ENCODE measurements at regions not wholly inside any gene's neighbourhood (a gene's known extent, or its start where the extent isn't known, plus 50 kb on each side); places are given as distances from the start of the nearest gene placed in this dataset.

GRCh38 chr21:17050156-17050555 is 462.7 kb upstream of the CXADR start:
- POLR2A ChIA-PET, result no interaction called here
- H3K27me3 Mint-ChIP-seq, result no peaks in the 10 kb centered on the region
- DNase-seq, result no peak
- no peaks in the 10 kb centered on the region for H3K4me1 Mint-ChIP-seq
- no peak overlapping the region for H3K27ac Mint-ChIP-seq
- CTCF ChIA-PET, result no interaction called here
- H3K36me3 Mint-ChIP-seq (ENCODE audit: low read depth), result no peaks in the 10 kb centered on the region
- H3K9me3 Mint-ChIP-seq, result peaks cover 13% of the 10 kb centered on the region
- no peak overlapping the region for H3K4me3 Mint-ChIP-seq

GRCh38 chr21:17050646-17051045 is 462.2 kb upstream of the CXADR start:
- POLR2A ChIA-PET, result no interaction called here
- Mint-ChIP-seq H3K4me3 (no peak overlapping the region), H3K36me3 (ENCODE audit: low read depth) (no peaks in the 10 kb centered on the region)

GRCh38 chr21:17051054-17051453 is 461.8 kb upstream of the CXADR start:
- POLR2A ChIA-PET, result no interaction called here
- no peak overlapping the region for H3K4me3 Mint-ChIP-seq
- H3K9me3 Mint-ChIP-seq, result peaks cover 15% of the 10 kb centered on the region
- DNase-seq, result no peak
- no peaks in the 10 kb centered on the region for H3K36me3 Mint-ChIP-seq (ENCODE audit: low read depth)
- H3K27ac Mint-ChIP-seq, result no peak overlapping the region
- H3K4me1 Mint-ChIP-seq, result no peaks in the 10 kb centered on the region
- H3K27me3 Mint-ChIP-seq, result no peaks in the 10 kb centered on the region
- CTCF ChIA-PET, result no interaction called here

More at GRCh38 chr21:17050646-17051045, 462.2 kb upstream of the CXADR start:
- Mint-ChIP-seq H3K4me1 (no peaks in the 10 kb centered on the region), H3K27ac (no peak overlapping the region), H3K9me3 (peaks cover 15% of the 10 kb centered on the region), H3K27me3 (no peaks in the 10 kb centered on the region)
- CTCF ChIA-PET, result no interaction called here
- DNase-seq, result no peak

- no peak overlapping the region for H3K4me3 Mint-ChIP-seq
Measured at GRCh38 chr21:17053321-17053720, 459.5 kb upstream of the CXADR start.

GRCh38 chr21:17059936-17060335 is 452.9 kb upstream of the CXADR start:
- peaks cover 11% of the 10 kb centered on the region for H3K9me3 Mint-ChIP-seq
- H3K4me1 Mint-ChIP-seq, result no peaks in the 10 kb centered on the region
- POLR2A ChIA-PET, result no interaction called here
- DNase-seq, result no peak
- H3K36me3 Mint-ChIP-seq (ENCODE audit: low read depth), result no peaks in the 10 kb centered on the region
- no peak overlapping the region for H3K4me3 Mint-ChIP-seq
- no peaks in the 10 kb centered on the region for H3K27me3 Mint-ChIP-seq
- CTCF ChIA-PET, result no interaction called here
- H3K27ac Mint-ChIP-seq, result no peak overlapping the region

More at GRCh38 chr21:17053321-17053720, 459.5 kb upstream of the CXADR start:
- DNase-seq, result no peak
- H3K36me3 Mint-ChIP-seq (ENCODE audit: low read depth), result no peaks in the 10 kb centered on the region
- ChIA-PET POLR2A (no interaction called here), CTCF (no interaction called here)
- no peaks in the 10 kb centered on the region for H3K4me1 Mint-ChIP-seq
- H3K27me3 Mint-ChIP-seq, result no peaks in the 10 kb centered on the region
- H3K27ac Mint-ChIP-seq, result no peak overlapping the region
- peaks cover 19% of the 10 kb centered on the region for H3K9me3 Mint-ChIP-seq

GRCh38 chr21:17066006-17066405 is 446.8 kb upstream of the CXADR start:
- H3K36me3 Mint-ChIP-seq (ENCODE audit: low read depth), result no peaks in the 10 kb centered on the region
- CTCF ChIA-PET, result no interaction called here
- DNase-seq, result no peak
- H3K27me3 Mint-ChIP-seq, result no peaks in the 10 kb centered on the region
- H3K4me3 Mint-ChIP-seq, result no peak overlapping the region
- no peak overlapping the region for H3K27ac Mint-ChIP-seq
- POLR2A ChIA-PET, result no interaction called here
- no peaks in the 10 kb centered on the region for H3K4me1 Mint-ChIP-seq
- H3K9me3 Mint-ChIP-seq, result peaks cover 2% of the 10 kb centered on the region

- CTCF ChIA-PET, result no interaction called here
- Mint-ChIP-seq H3K27ac (no peak overlapping the region), H3K36me3 (ENCODE audit: low read depth) (no peaks in the 10 kb centered on the region), H3K4me1 (no peaks in the 10 kb centered on the region), H3K4me3 (no peak overlapping the region), H3K9me3 (peaks cover 5% of the 10 kb centered on the region), H3K27me3 (no peaks in the 10 kb centered on the region)
- POLR2A ChIA-PET, result no interaction called here
- DNase-seq, result no peak
Measured at GRCh38 chr21:17071093-17071492, 441.8 kb upstream of the CXADR start.

- CTCF ChIA-PET, result no interaction called here
- Mint-ChIP-seq H3K9me3 (peaks cover 9% of the 10 kb centered on the region), H3K4me1 (no peaks in the 10 kb centered on the region), H3K36me3 (ENCODE audit: low read depth) (no peaks in the 10 kb centered on the region), H3K27me3 (no peaks in the 10 kb centered on the region), H3K4me3 (no peak overlapping the region), H3K27ac (no peak overlapping the region)
- no peak for DNase-seq
- POLR2A ChIA-PET, result no interaction called here
Measured at GRCh38 chr21:17081193-17081592, 431.6 kb upstream of the CXADR start.

- H3K9me3 Mint-ChIP-seq, result peaks cover 5% of the 10 kb centered on the region
Measured at GRCh38 chr21:17082843-17083483, 429.9 kb upstream of the CXADR start.

GRCh38 chr21:17085707-17086106 is 427.1 kb upstream of the CXADR start:
- ChIA-PET CTCF (no interaction called here), POLR2A (no interaction called here)
- no peak overlapping the region for H3K27ac Mint-ChIP-seq
- H3K9me3 Mint-ChIP-seq, result peaks cover 8% of the 10 kb centered on the region
- H3K4me1 Mint-ChIP-seq, result no peaks in the 10 kb centered on the region
- H3K36me3 Mint-ChIP-seq (ENCODE audit: low read depth), result no peaks in the 10 kb centered on the region
- no peaks in the 10 kb centered on the region for H3K27me3 Mint-ChIP-seq
- no peak for DNase-seq
- H3K4me3 Mint-ChIP-seq, result no peak overlapping the region

More at GRCh38 chr21:17082843-17083483, 429.9 kb upstream of the CXADR start:
- no peak overlapping the region for H3K4me3 Mint-ChIP-seq
- no peak for DNase-seq
- no peaks in the 10 kb centered on the region for H3K27me3 Mint-ChIP-seq
- no peaks in the 10 kb centered on the region for H3K36me3 Mint-ChIP-seq (ENCODE audit: low read depth)
- CTCF ChIA-PET, result no interaction called here
- H3K4me1 Mint-ChIP-seq, result no peaks in the 10 kb centered on the region
- POLR2A ChIA-PET, result no interaction called here
- H3K27ac Mint-ChIP-seq, result no peak overlapping the region

- no peak overlapping the region for H3K4me3 Mint-ChIP-seq
- H3K27ac Mint-ChIP-seq, result no peak overlapping the region
- no peaks in the 10 kb centered on the region for H3K36me3 Mint-ChIP-seq (ENCODE audit: low read depth)
- H3K9me3 Mint-ChIP-seq, result peaks cover 5% of the 10 kb centered on the region
- DNase-seq, result no peak
- CTCF ChIA-PET, result no interaction called here
- POLR2A ChIA-PET, result no interaction called here
- H3K4me1 Mint-ChIP-seq, result no peaks in the 10 kb centered on the region
- H3K27me3 Mint-ChIP-seq, result no peaks in the 10 kb centered on the region
Measured at GRCh38 chr21:17088500-17088899, 424.3 kb upstream of the CXADR start.

- peaks cover 8% of the 10 kb centered on the region for H3K9me3 Mint-ChIP-seq
- no peak for DNase-seq
- H3K27ac Mint-ChIP-seq, result no peak overlapping the region
- H3K27me3 Mint-ChIP-seq, result no peaks in the 10 kb centered on the region
- ChIA-PET POLR2A (no interaction called here), CTCF (no interaction called here)
- H3K4me1 Mint-ChIP-seq, result no peaks in the 10 kb centered on the region
- H3K4me3 Mint-ChIP-seq, result no peak overlapping the region
- H3K36me3 Mint-ChIP-seq (ENCODE audit: low read depth), result no peaks in the 10 kb centered on the region
Measured at GRCh38 chr21:17089091-17089491, 423.8 kb upstream of the CXADR start.

GRCh38 chr21:17101696-17102095 is 411.1 kb upstream of the CXADR start:
- no peak overlapping the region for H3K27ac Mint-ChIP-seq
- no peaks in the 10 kb centered on the region for H3K4me1 Mint-ChIP-seq
- POLR2A ChIA-PET, result no interaction called here
- no peak for DNase-seq
- CTCF ChIA-PET, result no interaction called here
- no peaks in the 10 kb centered on the region for H3K27me3 Mint-ChIP-seq
- H3K36me3 Mint-ChIP-seq (ENCODE audit: low read depth), result no peaks in the 10 kb centered on the region
- H3K4me3 Mint-ChIP-seq, result no peak overlapping the region
- peaks cover 14% of the 10 kb centered on the region for H3K9me3 Mint-ChIP-seq

- Mint-ChIP-seq H3K27ac (no peak overlapping the region), H3K9me3 (peaks cover 14% of the 10 kb centered on the region), H3K4me1 (no peaks in the 10 kb centered on the region), H3K4me3 (no peak overlapping the region), H3K36me3 (ENCODE audit: low read depth) (no peaks in the 10 kb centered on the region), H3K27me3 (no peaks in the 10 kb centered on the region)
- DNase-seq, result no peak
- POLR2A ChIA-PET, result no interaction called here
- CTCF ChIA-PET, result no interaction called here
Measured at GRCh38 chr21:17105932-17106331, 406.9 kb upstream of the CXADR start.
